Loucy (cell line): ENCODE measurements at regions not wholly inside any gene's neighbourhood (a gene's known extent, or its start where the extent isn't known, plus 50 kb on each side); places are given as distances from the start of the nearest gene placed in this dataset.

Source experiments
- CTCF ChIP-seq: fragments of 200-600 bp; sonication (generic); conservative IDR thresholded peaks from 2 replicates; pipeline ENCODE4 v1.5.1; 2014; ENCODE audit warnings: mild to moderate bottlenecking, antibody characterized with exemption, low read length
- EZH2phosphoT487 ChIP-seq: fragments of 200-600 bp; IDR thresholded peaks from 2 replicates; pipeline ENCODE4 v1.6.1; 2018; ENCODE audit warnings: antibody characterized with exemption, mild to moderate bottlenecking, moderate library complexity, borderline replicate concordance

GRCh38 chr1:116270316-116271057 is 102.6 kb upstream of the ATP1A1 start:
- TF ChIP-seq CTCF (peak; percentile 36), EZH2phosphoT487 (no peak)
